NT2/D1 (cell line): ENCODE measurements at regions not wholly inside any gene's neighbourhood (a gene's known extent, or its start where the extent isn't known, plus 50 kb on each side); places are given as distances from the start of the nearest gene placed in this dataset.

Experiments
- SUZ12 ChIP-seq: IDR thresholded peaks from 2 replicates; pipeline ENCODE4 v1.6.1; 2011; ENCODE audit not compliant: insufficient read length, insufficient read depth; ENCODE audit errors: extremely low read depth
- YY1 ChIP-seq: IDR thresholded peaks from 2 replicates; pipeline ENCODE4 v1.6.1; 2011; ENCODE audit not compliant: insufficient read length, insufficient read depth
- ZNF274 ChIP-seq: IDR thresholded peaks from 2 replicates; pipeline ENCODE4 v1.6.1; 2011; ENCODE audit warnings: mild to moderate bottlenecking, low read depth, low read length

DNA sequence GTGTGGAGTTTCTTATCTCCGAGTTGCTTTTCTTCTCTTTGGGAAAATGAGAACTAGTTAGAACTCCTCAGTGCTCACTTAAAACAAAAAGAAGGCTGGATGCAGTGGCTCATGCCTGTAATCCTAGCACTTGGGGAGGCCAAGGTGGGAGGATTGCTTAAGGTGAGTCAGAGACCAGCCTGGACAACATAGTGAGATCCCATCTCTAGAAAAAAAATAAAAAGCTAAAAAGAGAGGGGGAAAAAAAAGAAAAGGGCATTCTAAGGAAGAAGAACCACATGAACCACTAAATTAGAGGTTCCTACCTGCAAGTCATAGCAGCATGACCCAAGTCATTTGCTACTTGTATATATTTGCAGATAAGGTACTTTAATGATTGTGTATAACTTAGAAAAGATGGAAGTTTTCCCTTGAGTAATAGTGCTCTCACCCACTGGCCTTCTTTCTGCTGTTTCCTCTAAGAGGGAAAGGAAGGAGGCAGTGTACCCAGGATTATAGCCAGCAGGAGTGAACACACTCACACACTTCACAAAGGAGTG lies 87.8 kb downstream of the CCDC71L start:
- TF ChIP-seq YY1 (no peak), ZNF274 (no peak), SUZ12 (no peak)
